ENCODE measurements at regions not wholly inside any gene's neighbourhood (a gene's known extent, or its start where the extent isn't known, plus 50 kb on each side); places are given as distances from the start of the nearest gene placed in this dataset.

DNA sequence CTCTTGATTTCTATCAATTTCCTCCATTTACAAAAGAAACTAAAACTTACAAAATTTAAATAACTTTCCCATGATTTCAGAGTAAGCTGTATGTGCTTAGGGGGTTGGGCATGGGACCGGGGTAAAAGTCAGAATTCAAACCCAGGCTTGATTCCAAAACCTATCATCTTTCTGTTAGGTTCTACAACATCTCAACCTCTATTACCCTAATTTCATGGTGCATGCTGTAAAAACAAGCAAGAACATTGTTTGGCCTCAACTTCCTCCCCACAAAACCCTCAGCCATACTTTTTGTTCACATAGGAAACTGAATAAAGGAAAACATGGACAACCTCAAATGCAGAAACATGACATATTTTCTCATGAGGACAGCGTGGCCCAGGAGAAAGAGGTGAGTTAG is 59.3 kb downstream of the RDH14 start:
- TF ChIP-seq ESRRG (CRISPR knock-in tag; IDR thresholded peaks at IDR 0.05), result no peak
- no peak for TF ChIP-seq ARNTL (CRISPR knock-in tag; IDR thresholded peaks at IDR 0.05; ENCODE audit: borderline replicate concordance, low read depth)
- TF ChIP-seq PATZ1 (CRISPR knock-in tag; IDR thresholded peaks at IDR 0.05; ENCODE audit: borderline replicate concordance), result no peak
- no peak for TF ChIP-seq ZNF70 (CRISPR knock-in tag; IDR thresholded peaks at IDR 0.05)
- TF ChIP-seq ZFP3 (CRISPR knock-in tag; IDR thresholded peaks at IDR 0.05), result no peak
